Caco-2 (cell line): ENCODE measurements at regions not wholly inside any gene's neighbourhood (a gene's known extent, or its start where the extent isn't known, plus 50 kb on each side); places are given as distances from the start of the nearest gene placed in this dataset.

Experiments used
- BruUV-seq: library from RNA; stranded (reverse); fragments of 400-500 nt; replicated peaks from 2 replicates; lab custom pipeline; 2021; lab: Mats Ljungman, UMichigan
- CTCF ChIA-PET: fragments of 300-600 bp; sonication (Branson Sonifier 250); formaldehyde crosslinking; loops from one replicate; lab custom pipeline; 2022; ENCODE audit warnings: antibody characterized with exemption; lab: Charles Lee
- POLR2A ChIA-PET: fragments of 300-600 bp; sonication (Branson Sonifier 250); formaldehyde crosslinking; loops from one replicate; lab custom pipeline; 2022; ENCODE audit warnings: antibody characterized with exemption; lab: Charles Lee
- DNase-seq, 2 experiments: peaks; one replicate each; pipeline versions ENCODE4 v3.0.0 to v3.0.0-alpha.2; 2020 to 2022
- H3K27me3 ChIP-seq: replicated peaks from 2 replicates; pipeline ENCODE4 v1.6.0; 2011; ENCODE audit warnings: low read length; ENCODE audit not compliant: control insufficient read depth, insufficient read depth
- H3K36me3 ChIP-seq: 2 replicates; pipeline ENCODE4 v1.5.1; 2011; ENCODE audit warnings: low read length; ENCODE audit not compliant: control insufficient read depth, insufficient read depth
- H3K4me1 ChIP-seq: fragments of 250-450 bp; sonication (Bioruptor Pico); 2 replicates; pipeline ENCODE4 v1.5.1; 2020; ENCODE audit warnings: mild to moderate bottlenecking
- H3K4me3 ChIP-seq: 2 replicates; pipeline ENCODE4 v1.5.1; 2011; ENCODE audit warnings: low read depth, mild to moderate bottlenecking, control low read depth, low read length
- H3K9me3 ChIP-seq: fragments of 250-450 bp; sonication (Bioruptor Pico); 2 replicates; pipeline ENCODE4 v1.5.1; 2020; ENCODE audit warnings: mild to moderate bottlenecking, moderate library complexity
- H3K27ac Mint-ChIP-seq: one replicate; pipeline ENCODE4 v1.8.0; 2022; ENCODE audit warnings: mixed read lengths; ENCODE audit not compliant: unreplicated experiment
- H3K27me3 Mint-ChIP-seq: one replicate; pipeline ENCODE4 v1.8.0; 2022; ENCODE audit warnings: mixed read lengths; ENCODE audit not compliant: insufficient read depth, unreplicated experiment
- H3K36me3 Mint-ChIP-seq: one replicate; pipeline ENCODE4 v1.8.0; 2022; ENCODE audit warnings: mild to moderate bottlenecking, mixed read lengths; ENCODE audit not compliant: insufficient read depth, unreplicated experiment
- H3K4me1 Mint-ChIP-seq: one replicate; pipeline ENCODE4 v1.8.0; 2022; ENCODE audit warnings: low read depth, mixed read lengths; ENCODE audit not compliant: unreplicated experiment
- H3K4me3 Mint-ChIP-seq: one replicate; pipeline ENCODE4 v1.8.0; 2022; ENCODE audit warnings: mild to moderate bottlenecking, moderate library complexity, mixed read lengths; ENCODE audit not compliant: unreplicated experiment
- H3K9me3 Mint-ChIP-seq: one replicate; pipeline ENCODE4 v1.8.0; 2022; ENCODE audit warnings: mixed read lengths; ENCODE audit not compliant: unreplicated experiment
- CTCF ChIP-seq, 2 experiments: fragments of 200-600 bp in 1 of 2; IDR thresholded peaks; 1 replicate in 1 of 2; 2 replicates in 1 of 2; pipeline versions ENCODE4 v1.5.1 to v1.8.0; 2011 to 2022; ENCODE audit warnings: antibody characterized with exemption in 1 of 2, control low read depth in 1 of 2, inconsistent platforms in 1 of 2, low read depth in 1 of 2, low read length in 1 of 2, mild to moderate bottlenecking in 1 of 2, moderate library complexity in 1 of 2; ENCODE audit not compliant: insufficient read depth in 1 of 2, severe bottlenecking in 1 of 2, unreplicated experiment in 1 of 2
- intact Hi-C: fragments of 100-400 bp; cut with micrococcal nuclease; formaldehyde crosslinking; loops from one replicate; pipeline ENCODE4 v1.10.0; 2022; ENCODE audit not compliant: unreplicated experiment

GRCh38 chrX:124555036-124555595 lies 208.8 kb downstream of the SH2D1A start:
- H3K36me3 ChIP-seq = no peaks in the 10 kb centered on the region
- intact Hi-C loops = no loop called here
- no peaks in the 10 kb centered on the region for H3K36me3 Mint-ChIP-seq
- H3K4me3 Mint-ChIP-seq = no peak overlapping the region
- H3K27ac Mint-ChIP-seq = no peak overlapping the region
- no peak for DNase-seq
- CTCF ChIA-PET = no interaction called here
- no peak overlapping the region for H3K4me3 ChIP-seq
- H3K27me3 ChIP-seq = no peaks in the 10 kb centered on the region
- no TSS peak for BruUV-seq
- H3K9me3 Mint-ChIP-seq = no peaks in the 10 kb centered on the region
- no peaks in the 10 kb centered on the region for H3K4me1 ChIP-seq
- POLR2A ChIA-PET = no interaction called here
- H3K4me1 Mint-ChIP-seq = no peaks in the 10 kb centered on the region
- no peaks in the 10 kb centered on the region for H3K9me3 ChIP-seq
- H3K27me3 Mint-ChIP-seq = no peaks in the 10 kb centered on the region
- no peak for TF ChIP-seq CTCF (IDR thresholded peaks at IDR 0.05; ENCODE audit: insufficient read depth in 1 of 2, low read depth in 1 of 2, low read length in 1 of 2, severe bottlenecking in 1 of 2, unreplicated experiment in 1 of 2)

- Mint-ChIP-seq H3K27ac (no peak overlapping the region), H3K9me3 (no peaks in the 10 kb centered on the region), H3K4me3 (no peak overlapping the region), H3K27me3 (no peaks in the 10 kb centered on the region), H3K36me3 (no peaks in the 10 kb centered on the region), H3K4me1 (no peaks in the 10 kb centered on the region)
- BruUV-seq = no TSS peak
- intact Hi-C loops = no loop called here
- no peak for DNase-seq
- H3K9me3 ChIP-seq = no peaks in the 10 kb centered on the region
- ChIA-PET CTCF (no interaction called here), POLR2A (no interaction called here)
- H3K36me3 ChIP-seq = no peaks in the 10 kb centered on the region
- H3K4me1 ChIP-seq = no peaks in the 10 kb centered on the region
- H3K27me3 ChIP-seq = no peaks in the 10 kb centered on the region
- TF ChIP-seq CTCF (IDR thresholded peaks at IDR 0.05; ENCODE audit: insufficient read depth in 1 of 2, low read depth in 1 of 2, low read length in 1 of 2, severe bottlenecking in 1 of 2, unreplicated experiment in 1 of 2) = no peak
- no peak overlapping the region for H3K4me3 ChIP-seq
These were observed 211.6 kb downstream of the SH2D1A start for GRCh38 chrX:124557976-124558375.

DNA sequence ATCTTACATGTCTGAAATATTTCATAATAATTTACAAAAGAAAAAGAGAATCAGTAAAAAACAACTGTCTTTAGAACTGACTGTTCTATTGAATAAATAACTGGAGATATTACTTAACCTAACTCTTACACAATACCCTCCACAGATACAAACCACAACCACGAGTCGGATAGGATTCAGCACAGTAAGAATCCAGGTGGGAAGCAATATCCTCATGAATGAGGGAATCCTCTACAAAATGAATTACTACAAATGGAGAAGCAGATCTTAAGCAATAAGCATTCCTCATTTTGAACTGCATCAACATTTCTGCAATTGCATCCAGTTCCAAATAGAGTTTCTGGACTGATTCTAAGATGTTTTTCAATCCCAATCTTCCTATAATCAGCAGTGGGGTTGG lies 227.1 kb downstream of the SH2D1A start:
- Mint-ChIP-seq H3K27ac (no peak overlapping the region), H3K36me3 (no peaks in the 10 kb centered on the region), H3K27me3 (no peaks in the 10 kb centered on the region), H3K4me3 (no peak overlapping the region), H3K9me3 (no peaks in the 10 kb centered on the region), H3K4me1 (no peaks in the 10 kb centered on the region)
- no peaks in the 10 kb centered on the region for H3K36me3 ChIP-seq
- ChIA-PET POLR2A (no interaction called here), CTCF (no interaction called here)
- no TSS peak for BruUV-seq
- DNase-seq = no peak
- H3K27me3 ChIP-seq = no peaks in the 10 kb centered on the region
- no peak for TF ChIP-seq CTCF (IDR thresholded peaks at IDR 0.05; ENCODE audit: insufficient read depth in 1 of 2, low read depth in 1 of 2, low read length in 1 of 2, severe bottlenecking in 1 of 2, unreplicated experiment in 1 of 2)
- intact Hi-C loops = no loop called here
- no peak overlapping the region for H3K4me3 ChIP-seq
- no peaks in the 10 kb centered on the region for H3K9me3 ChIP-seq
- no peaks in the 10 kb centered on the region for H3K4me1 ChIP-seq
